Lower leg skin (tissue), 3 donors: ENCODE measurements at regions not wholly inside any gene's neighbourhood (a gene's known extent, or its start where the extent isn't known, plus 50 kb on each side); places are given as distances from the start of the nearest gene placed in this dataset.

Experiments
- POLR2A ChIP-seq, 2 donors: fragments of 450-650 bp; IDR thresholded peaks; one replicate each; pipeline ENCODE4 v1.6.1; 2016 to 2017; ENCODE audit warnings: antibody characterized with exemption in 2 of 2, mild to moderate bottlenecking in 1 of 2, moderate library complexity in 1 of 2
- TF ChIP-seq, protein P1 (sequence below), 3 donors: fragments of 450-650 bp; IDR thresholded peaks; one replicate each; pipeline ENCODE4 v1.5.1; 2016; ENCODE audit warnings: antibody characterized with exemption in 3 of 3, mild to moderate bottlenecking in 3 of 3, moderate library complexity in 2 of 3

DNA sequence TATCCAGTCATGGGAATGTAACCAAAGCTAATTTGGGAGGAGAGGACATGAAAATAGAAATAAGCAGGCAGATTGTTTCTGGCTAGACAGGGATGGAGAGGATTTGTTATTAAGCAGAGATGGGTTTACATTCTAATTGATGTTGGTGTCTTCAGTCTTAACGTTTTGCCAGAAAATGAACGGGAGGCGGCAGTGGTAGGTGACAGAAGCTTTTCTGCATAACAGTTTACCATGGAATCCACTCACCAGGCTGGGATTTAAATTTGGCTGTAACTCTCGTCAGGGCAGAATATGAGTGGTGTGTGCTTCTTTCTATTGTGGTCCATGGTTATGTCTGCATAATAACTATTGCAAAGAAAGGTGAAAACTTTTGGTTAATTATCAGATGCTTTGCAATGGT lies 50.2 kb upstream of the OTX2 start:
- TF ChIP-seq, protein P1, sequence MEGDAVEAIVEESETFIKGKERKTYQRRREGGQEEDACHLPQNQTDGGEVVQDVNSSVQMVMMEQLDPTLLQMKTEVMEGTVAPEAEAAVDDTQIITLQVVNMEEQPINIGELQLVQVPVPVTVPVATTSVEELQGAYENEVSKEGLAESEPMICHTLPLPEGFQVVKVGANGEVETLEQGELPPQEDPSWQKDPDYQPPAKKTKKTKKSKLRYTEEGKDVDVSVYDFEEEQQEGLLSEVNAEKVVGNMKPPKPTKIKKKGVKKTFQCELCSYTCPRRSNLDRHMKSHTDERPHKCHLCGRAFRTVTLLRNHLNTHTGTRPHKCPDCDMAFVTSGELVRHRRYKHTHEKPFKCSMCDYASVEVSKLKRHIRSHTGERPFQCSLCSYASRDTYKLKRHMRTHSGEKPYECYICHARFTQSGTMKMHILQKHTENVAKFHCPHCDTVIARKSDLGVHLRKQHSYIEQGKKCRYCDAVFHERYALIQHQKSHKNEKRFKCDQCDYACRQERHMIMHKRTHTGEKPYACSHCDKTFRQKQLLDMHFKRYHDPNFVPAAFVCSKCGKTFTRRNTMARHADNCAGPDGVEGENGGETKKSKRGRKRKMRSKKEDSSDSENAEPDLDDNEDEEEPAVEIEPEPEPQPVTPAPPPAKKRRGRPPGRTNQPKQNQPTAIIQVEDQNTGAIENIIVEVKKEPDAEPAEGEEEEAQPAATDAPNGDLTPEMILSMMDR (IDR thresholded peaks at IDR 0.05) = no peak
- no peak for TF ChIP-seq POLR2A (IDR thresholded peaks at IDR 0.05)
